Suprapubic skin (tissue), 3 donors: ENCODE measurements at regions not wholly inside any gene's neighbourhood (a gene's known extent, or its start where the extent isn't known, plus 50 kb on each side); places are given as distances from the start of the nearest gene placed in this dataset.

Experiments used
- POLR2AphosphoS5 ChIP-seq, 3 donors: sonication (generic); formaldehyde crosslinking; IDR thresholded peaks; one replicate each; pipeline ENCODE4 v1.6.1; 2017; ENCODE audit warnings: antibody characterized with exemption in 3 of 3
- TF ChIP-seq, protein P1 (sequence below), 2 donors: fragments of 200-600 bp in 1 of 2; fragments of 450-650 bp in 1 of 2; sonication (generic) in 1 of 2; IDR thresholded peaks; one replicate each; pipeline ENCODE4 v1.5.1; 2016 to 2019; ENCODE audit warnings: antibody characterized with exemption in 2 of 2, mild to moderate bottlenecking in 1 of 2, moderate library complexity in 1 of 2

DNA sequence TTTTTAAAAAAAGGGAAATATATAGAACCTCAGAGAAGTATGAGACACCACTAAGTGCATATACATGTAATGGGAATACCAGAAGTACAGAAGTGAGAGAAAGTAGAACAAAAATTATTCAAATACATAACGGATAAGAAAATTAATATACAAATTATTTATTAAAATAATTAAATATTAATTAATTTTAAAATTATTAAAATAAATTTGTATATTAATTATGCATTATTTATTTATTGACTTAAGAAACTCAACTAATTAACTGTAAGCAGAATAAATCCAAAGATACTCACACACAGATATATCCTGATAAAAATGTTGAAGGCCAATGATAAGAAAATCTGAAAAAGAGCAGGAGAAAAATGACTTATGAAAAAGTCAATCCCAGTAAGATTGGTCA is 1333.5 kb upstream of the CELF2 start:
- TF ChIP-seq, protein P1, sequence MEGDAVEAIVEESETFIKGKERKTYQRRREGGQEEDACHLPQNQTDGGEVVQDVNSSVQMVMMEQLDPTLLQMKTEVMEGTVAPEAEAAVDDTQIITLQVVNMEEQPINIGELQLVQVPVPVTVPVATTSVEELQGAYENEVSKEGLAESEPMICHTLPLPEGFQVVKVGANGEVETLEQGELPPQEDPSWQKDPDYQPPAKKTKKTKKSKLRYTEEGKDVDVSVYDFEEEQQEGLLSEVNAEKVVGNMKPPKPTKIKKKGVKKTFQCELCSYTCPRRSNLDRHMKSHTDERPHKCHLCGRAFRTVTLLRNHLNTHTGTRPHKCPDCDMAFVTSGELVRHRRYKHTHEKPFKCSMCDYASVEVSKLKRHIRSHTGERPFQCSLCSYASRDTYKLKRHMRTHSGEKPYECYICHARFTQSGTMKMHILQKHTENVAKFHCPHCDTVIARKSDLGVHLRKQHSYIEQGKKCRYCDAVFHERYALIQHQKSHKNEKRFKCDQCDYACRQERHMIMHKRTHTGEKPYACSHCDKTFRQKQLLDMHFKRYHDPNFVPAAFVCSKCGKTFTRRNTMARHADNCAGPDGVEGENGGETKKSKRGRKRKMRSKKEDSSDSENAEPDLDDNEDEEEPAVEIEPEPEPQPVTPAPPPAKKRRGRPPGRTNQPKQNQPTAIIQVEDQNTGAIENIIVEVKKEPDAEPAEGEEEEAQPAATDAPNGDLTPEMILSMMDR (IDR thresholded peaks at IDR 0.05): no peak
- TF ChIP-seq POLR2AphosphoS5 (IDR thresholded peaks at IDR 0.05): no peak
